Transverse colon (tissue), 3 donors: ENCODE measurements at regions not wholly inside any gene's neighbourhood (a gene's known extent, or its start where the extent isn't known, plus 50 kb on each side); places are given as distances from the start of the nearest gene placed in this dataset.

Source experiments
- POLR2A ChIP-seq: fragments of 450-650 bp; IDR thresholded peaks from one replicate; pipeline ENCODE4 v1.6.1; 2016; ENCODE audit warnings: antibody characterized with exemption, mild to moderate bottlenecking, moderate library complexity
- TF ChIP-seq, protein P1 (sequence below), 5 experiments: fragments of 200-600 bp in 3 of 5; fragments of 450-650 bp in 2 of 5; sonication (generic) in 3 of 5; IDR thresholded peaks; 1 replicate in 2 of 5; 2 replicates in 3 of 5; pipeline ENCODE4 v1.5.1; 2016 to 2017; ENCODE audit warnings: antibody characterized with exemption in 5 of 5, inconsistent platforms in 3 of 5, mild to moderate bottlenecking in 2 of 5, moderate library complexity in 1 of 5

DNA sequence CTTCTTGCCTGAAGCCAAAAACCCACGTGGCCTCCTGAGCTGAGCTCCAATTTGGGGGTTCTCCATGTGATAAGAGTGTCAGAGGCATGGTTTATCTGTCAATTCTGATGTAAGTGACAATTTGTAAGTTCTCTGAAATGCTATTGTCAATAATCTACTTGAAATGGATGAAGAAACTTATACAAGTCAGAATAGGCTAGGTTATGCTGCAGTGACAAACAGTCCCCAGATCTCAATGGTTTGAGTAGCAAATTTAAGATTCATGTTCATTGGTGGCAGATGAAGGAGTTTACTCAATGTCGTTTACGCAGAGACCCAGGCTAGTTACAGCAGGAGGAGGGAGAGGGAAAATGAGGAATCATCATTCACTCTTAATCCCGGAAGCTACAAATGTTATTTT, 352.4 kb downstream of the KIF16B start:
- TF ChIP-seq, protein P1, sequence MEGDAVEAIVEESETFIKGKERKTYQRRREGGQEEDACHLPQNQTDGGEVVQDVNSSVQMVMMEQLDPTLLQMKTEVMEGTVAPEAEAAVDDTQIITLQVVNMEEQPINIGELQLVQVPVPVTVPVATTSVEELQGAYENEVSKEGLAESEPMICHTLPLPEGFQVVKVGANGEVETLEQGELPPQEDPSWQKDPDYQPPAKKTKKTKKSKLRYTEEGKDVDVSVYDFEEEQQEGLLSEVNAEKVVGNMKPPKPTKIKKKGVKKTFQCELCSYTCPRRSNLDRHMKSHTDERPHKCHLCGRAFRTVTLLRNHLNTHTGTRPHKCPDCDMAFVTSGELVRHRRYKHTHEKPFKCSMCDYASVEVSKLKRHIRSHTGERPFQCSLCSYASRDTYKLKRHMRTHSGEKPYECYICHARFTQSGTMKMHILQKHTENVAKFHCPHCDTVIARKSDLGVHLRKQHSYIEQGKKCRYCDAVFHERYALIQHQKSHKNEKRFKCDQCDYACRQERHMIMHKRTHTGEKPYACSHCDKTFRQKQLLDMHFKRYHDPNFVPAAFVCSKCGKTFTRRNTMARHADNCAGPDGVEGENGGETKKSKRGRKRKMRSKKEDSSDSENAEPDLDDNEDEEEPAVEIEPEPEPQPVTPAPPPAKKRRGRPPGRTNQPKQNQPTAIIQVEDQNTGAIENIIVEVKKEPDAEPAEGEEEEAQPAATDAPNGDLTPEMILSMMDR (IDR thresholded peaks at IDR 0.05): no peak
- TF ChIP-seq POLR2A: no peak
